NCI-H446 (cell line): ENCODE measurements at regions not wholly inside any gene's neighbourhood (a gene's known extent, or its start where the extent isn't known, plus 50 kb on each side); places are given as distances from the start of the nearest gene placed in this dataset.
A peak's percentile ranks its signal among the peaks of the same experiment; 100 is the strongest.

Source experiments
- DNase-seq, 2 experiments: peaks; one replicate each; lab custom pipeline; 2025; lab: John Stamatoyannopoulos, UW

- DNase-seq: no peak
Measured at GRCh38 chr17:34174496-34174895, 80.6 kb upstream of the CCL2 start.

- no peak for DNase-seq
Measured at GRCh38 chr17:34176440-34176839, 78.6 kb upstream of the CCL2 start.

- no peak for DNase-seq
Measured at GRCh38 chr17:34177642-34178041, 77.4 kb upstream of the CCL2 start.

- no peak for DNase-seq
Measured at GRCh38 chr17:34178092-34178491, 77.0 kb upstream of the CCL2 start.

GRCh38 chr17:34182036-34182803 lies 72.9 kb upstream of the CCL2 start:
- no peak for DNase-seq

- DNase-seq: no peak
Measured at GRCh38 chr17:34195987-34196386, 59.1 kb upstream of the CCL2 start.

- DNase-seq: no peak
Measured at GRCh38 chr17:34198519-34198918, 56.6 kb upstream of the CCL2 start.

GRCh38 chr17:34199454-34199853 lies 55.6 kb upstream of the CCL2 start:
- DNase-seq: no peak

GRCh38 chr17:34199932-34200534 lies 55.1 kb upstream of the CCL2 start:
- peak; percentile 61 to 79 for DNase-seq

- DNase-seq: no peak
Measured at GRCh38 chr17:34201225-34201624, 53.9 kb upstream of the CCL2 start.

- DNase-seq: no peak
Measured at GRCh38 chr17:34201767-34202166, 53.3 kb upstream of the CCL2 start.

- no peak for DNase-seq
Measured at GRCh38 chr17:34203018-34203638, 52.0 kb upstream of the CCL2 start.

GRCh38 chr17:34204402-34204801 lies 50.7 kb upstream of the CCL2 start:
- no peak for DNase-seq
